ENCODE measurements at regions not wholly inside any gene's neighbourhood (a gene's known extent, or its start where the extent isn't known, plus 50 kb on each side); places are given as distances from the start of the nearest gene placed in this dataset.

- no peak overlapping the region for H3K4me3 ChIP-seq
- H3K79me2 ChIP-seq = no peaks in the 10 kb centered on the region
- H3K9me3 ChIP-seq (ENCODE audit: low read depth) = no peaks in the 10 kb centered on the region
- no peaks in the 10 kb centered on the region for H3K36me3 ChIP-seq (replicated peaks; ENCODE audit: insufficient read depth, low read depth)
- no peaks in the 10 kb centered on the region for H3K4me1 ChIP-seq (ENCODE audit: insufficient read depth)
- TF ChIP-seq EZH2phosphoT487 (IDR thresholded peaks at IDR 0.05; ENCODE audit: low read depth, severe bottlenecking, unreplicated experiment) = no peak
- TF ChIP-seq CTCF (IDR thresholded peaks at IDR 0.05; ENCODE audit: poor library complexity) = no peak
- TF ChIP-seq EZH2 (IDR thresholded peaks at IDR 0.05; ENCODE audit: borderline replicate concordance) = no peak
- no peak for DNase-seq (ENCODE audit: low spot score)
- no peak overlapping the region for H3K27ac ChIP-seq
- no peaks in the 10 kb centered on the region for H4K20me1 ChIP-seq (ENCODE audit: insufficient read depth, poor library complexity, severe bottlenecking)
- H2AFZ ChIP-seq = no peak overlapping the region
- H3K4me2 ChIP-seq = no peak overlapping the region
- no peaks in the 10 kb centered on the region for H3K27me3 ChIP-seq
- 50% methylated on average over 4 of the region's 4 CpGs for WGBS (ENCODE audit: low lambda C conversion rate, missing lambda C conversion rate)
- H3K9me2 ChIP-seq (replicated peaks; ENCODE audit: insufficient read depth) = no peaks in the 10 kb centered on the region
These were observed 697.5 kb upstream of the CBLB start for GRCh38 chr3:106566277-106566676.

GRCh38 chr3:106570426-106570825, 701.6 kb upstream of the CBLB start:
- TF ChIP-seq EZH2phosphoT487 (IDR thresholded peaks at IDR 0.05; ENCODE audit: low read depth, severe bottlenecking, unreplicated experiment) (no peak), CTCF (IDR thresholded peaks at IDR 0.05; ENCODE audit: poor library complexity) (no peak), EZH2 (IDR thresholded peaks at IDR 0.05; ENCODE audit: borderline replicate concordance) (no peak)
- Histone ChIP-seq H3K79me2 (no peaks in the 10 kb centered on the region), H4K20me1 (ENCODE audit: insufficient read depth, poor library complexity, severe bottlenecking) (no peaks in the 10 kb centered on the region), H3K36me3 (replicated peaks; ENCODE audit: insufficient read depth, low read depth) (no peaks in the 10 kb centered on the region), H3K4me3 (no peak overlapping the region), H3K4me2 (no peak overlapping the region), H3K9me2 (replicated peaks; ENCODE audit: insufficient read depth) (no peaks in the 10 kb centered on the region), H2AFZ (no peak overlapping the region), H3K9me3 (ENCODE audit: low read depth) (no peaks in the 10 kb centered on the region), H3K4me1 (ENCODE audit: insufficient read depth) (no peaks in the 10 kb centered on the region), H3K27ac (no peak overlapping the region), H3K27me3 (no peaks in the 10 kb centered on the region)
- 100% methylated on average over 1 of the region's 1 CpG for WGBS (ENCODE audit: low lambda C conversion rate, missing lambda C conversion rate)
- no peak for DNase-seq (ENCODE audit: low spot score)

GRCh38 chr3:106573605-106574004, 704.8 kb upstream of the CBLB start:
- H3K9me2 ChIP-seq (replicated peaks; ENCODE audit: insufficient read depth) = no peaks in the 10 kb centered on the region
- H3K9me3 ChIP-seq (ENCODE audit: low read depth) = no peaks in the 10 kb centered on the region
- H3K4me3 ChIP-seq = no peak overlapping the region
- TF ChIP-seq EZH2 (IDR thresholded peaks at IDR 0.05; ENCODE audit: borderline replicate concordance) = no peak
- no peak for TF ChIP-seq CTCF (IDR thresholded peaks at IDR 0.05; ENCODE audit: poor library complexity)
- TF ChIP-seq EZH2phosphoT487 (IDR thresholded peaks at IDR 0.05; ENCODE audit: low read depth, severe bottlenecking, unreplicated experiment) = no peak
- H2AFZ ChIP-seq = no peak overlapping the region
- no peak overlapping the region for H3K27ac ChIP-seq
- H3K79me2 ChIP-seq = no peaks in the 10 kb centered on the region
- no peaks in the 10 kb centered on the region for H3K27me3 ChIP-seq
- DNase-seq (ENCODE audit: low spot score) = no peak
- H4K20me1 ChIP-seq (ENCODE audit: insufficient read depth, poor library complexity, severe bottlenecking) = no peaks in the 10 kb centered on the region
- no peaks in the 10 kb centered on the region for H3K4me1 ChIP-seq (ENCODE audit: insufficient read depth)
- no peaks in the 10 kb centered on the region for H3K36me3 ChIP-seq (replicated peaks; ENCODE audit: insufficient read depth, low read depth)
- H3K4me2 ChIP-seq = no peak overlapping the region
- 90% methylated on average over 3 of the region's 3 CpGs for WGBS (ENCODE audit: low lambda C conversion rate, missing lambda C conversion rate)

GRCh38 chr3:106575029-106575428, 706.2 kb upstream of the CBLB start:
- TF ChIP-seq EZH2phosphoT487 (IDR thresholded peaks at IDR 0.05; ENCODE audit: low read depth, severe bottlenecking, unreplicated experiment) = no peak
- TF ChIP-seq EZH2 (IDR thresholded peaks at IDR 0.05; ENCODE audit: borderline replicate concordance) = no peak
- TF ChIP-seq CTCF (IDR thresholded peaks at IDR 0.05; ENCODE audit: poor library complexity) = no peak
- Histone ChIP-seq H3K36me3 (replicated peaks; ENCODE audit: insufficient read depth, low read depth) (no peaks in the 10 kb centered on the region), H4K20me1 (ENCODE audit: insufficient read depth, poor library complexity, severe bottlenecking) (no peaks in the 10 kb centered on the region), H3K9me3 (ENCODE audit: low read depth) (no peaks in the 10 kb centered on the region), H3K4me2 (no peak overlapping the region), H3K79me2 (no peaks in the 10 kb centered on the region), H3K27me3 (no peaks in the 10 kb centered on the region), H3K4me1 (ENCODE audit: insufficient read depth) (no peaks in the 10 kb centered on the region), H2AFZ (no peak overlapping the region), H3K27ac (no peak overlapping the region), H3K4me3 (no peak overlapping the region), H3K9me2 (replicated peaks; ENCODE audit: insufficient read depth) (no peaks in the 10 kb centered on the region)
- DNase-seq (ENCODE audit: low spot score) = no peak
- 52% methylated on average over 1 of the region's 1 CpG for WGBS (ENCODE audit: low lambda C conversion rate, missing lambda C conversion rate)
